ENCODE measurements at regions not wholly inside any gene's neighbourhood (a gene's known extent, or its start where the extent isn't known, plus 50 kb on each side); places are given as distances from the start of the nearest gene placed in this dataset.

- H3K4me3 Mint-ChIP-seq: no peak overlapping the region
- H3K27ac Mint-ChIP-seq: no peak overlapping the region
- H3K27me3 Mint-ChIP-seq (ENCODE audit: low read depth): peaks cover 4% of the 10 kb centered on the region
- no peak for TF ChIP-seq CTCF (IDR thresholded peaks at IDR 0.05; ENCODE audit: unreplicated experiment in 3 of 3)
- H3K36me3 Mint-ChIP-seq (ENCODE audit: low read depth): no peaks in the 10 kb centered on the region
- peaks cover 18% of the 10 kb centered on the region for H3K4me1 Mint-ChIP-seq
- no peaks in the 10 kb centered on the region for H3K9me3 Mint-ChIP-seq
These were observed 260.8 kb upstream of the TENM3 start for GRCh38 chr4:181982437-181982836.

GRCh38 chr4:181982856-181983255 lies 260.3 kb upstream of the TENM3 start:
- no peak for TF ChIP-seq CTCF (IDR thresholded peaks at IDR 0.05; ENCODE audit: unreplicated experiment in 3 of 3)
- H3K36me3 Mint-ChIP-seq (ENCODE audit: low read depth): no peaks in the 10 kb centered on the region
- peaks cover 23% of the 10 kb centered on the region for H3K4me1 Mint-ChIP-seq
- H3K9me3 Mint-ChIP-seq: no peaks in the 10 kb centered on the region
- no peak overlapping the region for H3K4me3 Mint-ChIP-seq
- H3K27me3 Mint-ChIP-seq (ENCODE audit: low read depth): peaks cover 7% of the 10 kb centered on the region
- peak overlapping the region in 1 of 3 experiments; percentile 9 for H3K27ac Mint-ChIP-seq

GRCh38 chr4:181987392-181987791 lies 255.8 kb upstream of the TENM3 start:
- H3K4me3 Mint-ChIP-seq: no peak overlapping the region
- peaks cover 12% of the 10 kb centered on the region for H3K27me3 Mint-ChIP-seq (ENCODE audit: low read depth)
- no peaks in the 10 kb centered on the region for H3K9me3 Mint-ChIP-seq
- no peak overlapping the region for H3K27ac Mint-ChIP-seq
- TF ChIP-seq CTCF (IDR thresholded peaks at IDR 0.05; ENCODE audit: unreplicated experiment in 3 of 3): no peak
- peaks cover 28% of the 10 kb centered on the region for H3K4me1 Mint-ChIP-seq
- no peaks in the 10 kb centered on the region for H3K36me3 Mint-ChIP-seq (ENCODE audit: low read depth)

- Mint-ChIP-seq H3K27ac (no peak overlapping the region), H3K9me3 (no peaks in the 10 kb centered on the region), H3K27me3 (ENCODE audit: low read depth) (peaks cover 12% of the 10 kb centered on the region), H3K4me3 (no peak overlapping the region), H3K36me3 (ENCODE audit: low read depth) (no peaks in the 10 kb centered on the region), H3K4me1 (peaks cover 21% of the 10 kb centered on the region)
- no peak for TF ChIP-seq CTCF (IDR thresholded peaks at IDR 0.05; ENCODE audit: unreplicated experiment in 3 of 3)
These were observed 254.1 kb upstream of the TENM3 start for GRCh38 chr4:181989071-181989470.

- peak overlapping the region in 2 of 3 experiments; percentile 12 to 44 for H3K27ac Mint-ChIP-seq
- peaks cover 13% of the 10 kb centered on the region for H3K27me3 Mint-ChIP-seq (ENCODE audit: low read depth)
These were observed 251.7 kb upstream of the TENM3 start for GRCh38 chr4:181991369-181992108.

More at GRCh38 chr4:181991369-181992108, 251.7 kb upstream of the TENM3 start:
- Mint-ChIP-seq H3K4me1 (peaks cover 17% of the 10 kb centered on the region), H3K4me3 (no peak overlapping the region), H3K9me3 (no peaks in the 10 kb centered on the region), H3K36me3 (ENCODE audit: low read depth) (peaks cover 3% of the 10 kb centered on the region)
- TF ChIP-seq CTCF (IDR thresholded peaks at IDR 0.05; ENCODE audit: unreplicated experiment in 3 of 3): no peak
